ENCODE measurements at regions not wholly inside any gene's neighbourhood (a gene's known extent, or its start where the extent isn't known, plus 50 kb on each side); places are given as distances from the start of the nearest gene placed in this dataset.

DNA sequence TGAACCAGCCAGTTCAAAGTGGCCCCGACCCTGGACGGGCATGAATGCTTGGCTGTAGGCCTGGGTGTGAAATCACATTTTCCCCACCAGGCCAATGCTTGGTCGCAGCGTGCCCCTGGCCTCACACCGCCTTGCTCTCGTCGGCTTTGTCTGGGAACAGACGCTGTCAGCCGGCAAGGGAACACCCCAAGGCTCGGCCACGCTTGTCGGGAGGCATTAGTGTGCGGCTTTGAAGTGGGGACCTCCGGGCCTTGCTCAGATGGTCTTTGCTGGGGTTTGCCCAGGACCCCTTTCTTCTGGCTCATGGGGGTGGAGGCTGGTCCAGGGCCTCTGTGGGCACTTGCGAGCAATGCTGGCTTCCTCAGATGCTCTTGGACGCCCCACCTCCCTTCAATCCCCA, 79.1 kb downstream of the INHBB start:
- intact Hi-C loops (cut with DNase I): no loop called here
- no peak overlapping the region for H3K27ac ChIP-seq

DNA sequence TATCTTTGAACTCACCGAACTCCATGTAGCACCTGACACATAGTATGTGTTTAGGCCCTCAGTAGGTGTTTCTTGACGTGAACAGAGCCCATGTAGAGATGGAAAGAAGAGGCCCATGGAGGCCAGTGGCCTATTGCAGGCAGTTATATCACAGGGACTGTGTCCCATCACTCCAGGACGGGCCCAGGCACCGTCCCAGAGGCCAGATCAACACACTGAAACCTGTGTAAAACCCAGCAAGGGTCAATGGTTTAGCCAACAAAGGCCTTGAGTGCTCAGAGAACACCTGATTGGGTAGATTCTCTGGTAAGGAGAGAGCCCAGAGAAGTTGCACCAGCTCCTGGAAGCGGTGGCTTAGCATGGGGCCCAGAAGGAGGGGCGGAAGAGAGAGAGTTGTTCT, 82.8 kb downstream of the INHBB start:
- no peak overlapping the region for H3K27ac ChIP-seq
- H3K27me3 ChIP-seq: no peaks in the 10 kb centered on the region
- no peaks in the 10 kb centered on the region for H3K36me3 ChIP-seq
- no peak for TF ChIP-seq CTCF (IDR thresholded peaks at IDR 0.05)
- H3K9me3 ChIP-seq: no peaks in the 10 kb centered on the region
- H3K4me3 ChIP-seq: no peak overlapping the region
- H3K4me1 ChIP-seq: no peaks in the 10 kb centered on the region
- DNase-seq (ENCODE audit: low spot score in 2 of 2): no peak
- intact Hi-C loops (cut with DNase I): no loop called here

More for the DNA sequence above, 79.1 kb downstream of the INHBB start:
- no peak for TF ChIP-seq CTCF (IDR thresholded peaks at IDR 0.05)
- H3K4me3 ChIP-seq: no peak overlapping the region
- H3K36me3 ChIP-seq: no peaks in the 10 kb centered on the region
- no peaks in the 10 kb centered on the region for H3K4me1 ChIP-seq
- H3K27me3 ChIP-seq: no peaks in the 10 kb centered on the region
- DNase-seq (ENCODE audit: low spot score in 2 of 2): no peak
- no peaks in the 10 kb centered on the region for H3K9me3 ChIP-seq

DNA sequence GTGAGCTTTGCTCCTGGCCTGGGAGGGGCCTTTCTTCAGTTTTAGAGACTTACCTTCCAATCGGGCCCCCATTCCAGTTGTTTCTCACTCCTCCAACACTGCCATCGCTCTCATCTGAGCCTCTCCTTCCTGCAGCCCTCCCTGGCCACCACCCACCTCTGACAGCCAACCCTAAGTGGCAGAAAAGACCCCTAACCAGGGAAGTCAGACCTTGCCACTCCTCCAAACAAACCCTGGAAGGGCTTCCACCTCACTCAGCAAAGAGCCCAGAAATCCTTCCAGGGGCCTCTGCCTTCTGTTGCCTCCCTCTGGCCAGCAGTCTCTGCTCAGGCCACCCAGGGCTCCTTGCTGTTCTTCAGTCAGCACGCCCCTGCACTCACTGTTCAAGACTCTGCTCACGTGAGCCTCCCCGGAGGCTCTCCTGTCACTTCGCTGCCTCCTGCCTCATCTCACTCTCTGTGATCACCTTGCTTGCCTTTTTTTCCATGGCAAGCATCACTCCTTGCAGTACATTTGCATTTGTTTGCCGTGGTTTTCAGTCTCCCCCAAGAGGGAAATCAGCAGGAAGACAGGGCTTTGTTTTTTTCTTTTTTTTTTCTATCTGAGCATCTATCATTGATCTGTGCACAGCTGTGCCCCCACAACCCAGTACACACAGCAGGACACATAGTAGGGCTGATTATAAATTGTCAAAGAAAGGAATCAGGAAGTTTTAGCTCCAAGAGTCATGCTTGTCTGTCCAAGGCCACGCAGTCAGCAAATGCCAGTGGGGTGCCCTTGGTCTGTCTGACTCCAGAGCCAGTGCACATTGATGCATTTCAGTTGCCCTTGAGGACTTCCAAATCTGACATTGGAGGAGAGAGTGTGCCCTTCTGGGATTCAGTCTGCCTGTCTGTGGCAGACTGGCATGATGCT, 83.9 kb downstream of the INHBB start:
- Histone ChIP-seq H3K4me1 (no peaks in the 10 kb centered on the region), H3K9me3 (no peaks in the 10 kb centered on the region), H3K36me3 (no peaks in the 10 kb centered on the region), H3K4me3 (no peak overlapping the region), H3K27ac (no peak overlapping the region), H3K27me3 (no peaks in the 10 kb centered on the region)
- intact Hi-C loops (cut with DNase I): no loop called here
- no peak for TF ChIP-seq CTCF (IDR thresholded peaks at IDR 0.05)
- peak in 1 of 2 donors; percentile 41 for DNase-seq (ENCODE audit: low spot score in 2 of 2)

- Histone ChIP-seq H3K36me3 (no peaks in the 10 kb centered on the region), H3K27ac (no peak overlapping the region), H3K4me1 (no peaks in the 10 kb centered on the region), H3K27me3 (no peaks in the 10 kb centered on the region), H3K4me3 (no peak overlapping the region), H3K9me3 (no peaks in the 10 kb centered on the region)
- DNase-seq (ENCODE audit: low spot score in 2 of 2): peak in 1 of 2 donors; percentile 58
- intact Hi-C loops (cut with DNase I): no loop called here
- TF ChIP-seq CTCF (IDR thresholded peaks at IDR 0.05): no peak
Observed at GRCh38 chr2:120430501-120430830, 84.5 kb downstream of the INHBB start.

DNA sequence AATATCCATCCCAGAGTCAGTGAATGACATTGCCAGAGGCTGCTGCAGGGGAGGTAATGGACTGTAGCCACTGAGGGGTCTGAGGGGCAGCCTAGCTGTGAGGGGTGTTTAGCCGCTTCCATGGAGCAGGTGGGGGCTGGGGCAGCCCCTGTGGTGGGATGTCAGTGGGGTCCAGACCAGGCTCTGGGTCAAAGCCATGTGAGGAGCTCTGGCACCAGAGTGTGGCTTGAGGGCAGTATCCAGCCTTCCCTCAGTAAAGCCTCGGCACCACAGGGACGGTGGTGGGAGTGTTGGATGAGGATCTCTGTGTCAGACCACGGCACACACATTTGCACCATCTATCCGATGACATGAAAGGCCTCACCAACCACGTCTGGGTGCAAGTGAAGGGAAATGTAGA, 85.0 kb downstream of the INHBB start:
- DNase-seq (ENCODE audit: low spot score in 2 of 2): peak in 1 of 2 donors; percentile 50
- intact Hi-C loops (cut with DNase I): no loop called here
- no peak for TF ChIP-seq CTCF (IDR thresholded peaks at IDR 0.05)

More for the DNA sequence above, 85.0 kb downstream of the INHBB start:
- Histone ChIP-seq H3K4me1 (no peaks in the 10 kb centered on the region), H3K36me3 (no peaks in the 10 kb centered on the region), H3K9me3 (no peaks in the 10 kb centered on the region), H3K4me3 (no peak overlapping the region), H3K27ac (no peak overlapping the region), H3K27me3 (no peaks in the 10 kb centered on the region)

Measured in ascending aorta (tissue), 2 donors.